Frontal cortex (tissue), 3 donors: ENCODE measurements at regions not wholly inside any gene's neighbourhood (a gene's known extent, or its start where the extent isn't known, plus 50 kb on each side); places are given as distances from the start of the nearest gene placed in this dataset.

Experiments used
- DNase-seq, 2 donors: peaks; one replicate each; pipeline ENCODE4 v3.0.0; 2012; ENCODE audit warnings: low spot score in 2 of 2
- FAIRE-seq: peaks from 2 replicates; lab custom pipeline; 2012; peaks lifted over from hg19 to GRCh38; lab: Jason Lieb, UNC
- donor health status: control.
- donor health status: control.
- donor health status: control.

- DNase-seq (no peak), FAIRE-seq (no peak)
Measured at GRCh38 chr1:191533254-191533653, 625.0 kb upstream of the RGS18 start.

- FAIRE-seq: no peak
Measured at GRCh38 chr1:191536791-191537429, 621.4 kb upstream of the RGS18 start.

GRCh38 chr1:191541758-191542157 lies 616.5 kb upstream of the RGS18 start:
- DNase-seq (no peak), FAIRE-seq (no peak)

More at GRCh38 chr1:191536791-191537429, 621.4 kb upstream of the RGS18 start:
- no peak for DNase-seq

GRCh38 chr1:191542444-191542843 lies 615.8 kb upstream of the RGS18 start:
- FAIRE-seq (no peak), DNase-seq (no peak)

GRCh38 chr1:191546803-191547202 lies 611.5 kb upstream of the RGS18 start:
- FAIRE-seq (no peak), DNase-seq (no peak)

GRCh38 chr1:191551019-191551418 lies 607.2 kb upstream of the RGS18 start:
- FAIRE-seq (no peak), DNase-seq (no peak)

- no peak for FAIRE-seq
- no peak for DNase-seq
Measured at GRCh38 chr1:191558379-191558778, 599.9 kb upstream of the RGS18 start.

- DNase-seq (no peak), FAIRE-seq (no peak)
Measured at GRCh38 chr1:191561276-191561675, 597.0 kb upstream of the RGS18 start.

- FAIRE-seq (no peak), DNase-seq (no peak)
Measured at GRCh38 chr1:191564275-191564674, 594.0 kb upstream of the RGS18 start.

- no peak for FAIRE-seq
Measured at GRCh38 chr1:191572479-191572878, 585.8 kb upstream of the RGS18 start.

GRCh38 chr1:191575180-191575579 lies 583.1 kb upstream of the RGS18 start:
- DNase-seq: no peak
- no peak for FAIRE-seq

More at GRCh38 chr1:191572479-191572878, 585.8 kb upstream of the RGS18 start:
- DNase-seq: no peak

GRCh38 chr1:191575746-191576145 lies 582.5 kb upstream of the RGS18 start:
- FAIRE-seq: no peak
- no peak for DNase-seq

GRCh38 chr1:191577213-191577612 lies 581.0 kb upstream of the RGS18 start:
- FAIRE-seq (no peak), DNase-seq (no peak)

GRCh38 chr1:191578281-191578680 lies 580.0 kb upstream of the RGS18 start:
- FAIRE-seq (no peak), DNase-seq (no peak)

GRCh38 chr1:191579019-191579418 lies 579.2 kb upstream of the RGS18 start:
- DNase-seq (no peak), FAIRE-seq (no peak)

- no peak for DNase-seq
- no peak for FAIRE-seq
Measured at GRCh38 chr1:191582169-191582568, 576.1 kb upstream of the RGS18 start.

GRCh38 chr1:191585095-191585494 lies 573.2 kb upstream of the RGS18 start:
- FAIRE-seq (no peak), DNase-seq (no peak)

- FAIRE-seq (no peak), DNase-seq (no peak)
Measured at GRCh38 chr1:191588905-191589304, 569.4 kb upstream of the RGS18 start.

- no peak for FAIRE-seq
- no peak for DNase-seq
Measured at GRCh38 chr1:191589536-191589935, 568.7 kb upstream of the RGS18 start.

- FAIRE-seq: no peak
Measured at GRCh38 chr1:191590578-191590977, 567.7 kb upstream of the RGS18 start.

GRCh38 chr1:191592039-191592438 lies 566.2 kb upstream of the RGS18 start:
- no peak for FAIRE-seq
- DNase-seq: no peak

More at GRCh38 chr1:191590578-191590977, 567.7 kb upstream of the RGS18 start:
- DNase-seq: no peak

- no peak for FAIRE-seq
Measured at GRCh38 chr1:191592907-191593306, 565.4 kb upstream of the RGS18 start.

More at GRCh38 chr1:191592907-191593306, 565.4 kb upstream of the RGS18 start:
- DNase-seq: no peak
